ENCODE measurements at regions not wholly inside any gene's neighbourhood (a gene's known extent, or its start where the extent isn't known, plus 50 kb on each side); places are given as distances from the start of the nearest gene placed in this dataset.
"Not testable (repeated sequence)": the region's sequence is repeated elsewhere in the genome, so short reads cannot be mapped to it uniquely, and the experiment has no call there.

DNA sequence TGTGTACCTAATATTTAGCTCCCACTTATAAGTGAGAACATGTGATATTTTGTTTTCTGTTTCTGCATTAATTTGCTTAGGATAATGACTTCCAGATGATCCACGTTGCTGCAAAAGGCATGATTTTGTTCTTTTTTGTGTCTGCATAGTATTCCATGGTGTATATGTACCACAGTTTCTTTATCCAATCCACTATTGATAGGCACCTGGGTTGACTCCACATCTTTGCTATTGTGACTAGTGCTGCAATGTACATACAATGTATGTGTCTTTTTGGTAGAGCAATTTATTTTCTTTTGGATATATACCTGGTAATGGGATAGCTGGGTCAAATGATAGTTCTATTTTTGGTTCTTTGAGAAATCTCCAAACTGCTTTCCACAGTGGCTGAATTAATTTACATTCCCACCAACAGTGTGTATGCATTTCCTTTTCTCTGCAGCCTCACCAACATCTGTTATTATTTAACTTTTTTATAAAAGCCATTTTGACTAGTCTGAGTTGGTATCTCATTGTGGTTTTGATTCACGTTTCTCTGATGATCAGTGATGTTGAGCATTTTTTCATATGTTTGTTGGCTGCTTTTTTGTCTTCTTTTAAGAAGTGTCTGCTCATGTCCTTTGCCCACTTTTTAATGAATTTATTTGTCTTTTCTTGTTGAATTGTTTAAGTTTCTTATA is 102.8 kb upstream of the GAS1 start:
- DNase-seq = not testable (repeated sequence)

DNA sequence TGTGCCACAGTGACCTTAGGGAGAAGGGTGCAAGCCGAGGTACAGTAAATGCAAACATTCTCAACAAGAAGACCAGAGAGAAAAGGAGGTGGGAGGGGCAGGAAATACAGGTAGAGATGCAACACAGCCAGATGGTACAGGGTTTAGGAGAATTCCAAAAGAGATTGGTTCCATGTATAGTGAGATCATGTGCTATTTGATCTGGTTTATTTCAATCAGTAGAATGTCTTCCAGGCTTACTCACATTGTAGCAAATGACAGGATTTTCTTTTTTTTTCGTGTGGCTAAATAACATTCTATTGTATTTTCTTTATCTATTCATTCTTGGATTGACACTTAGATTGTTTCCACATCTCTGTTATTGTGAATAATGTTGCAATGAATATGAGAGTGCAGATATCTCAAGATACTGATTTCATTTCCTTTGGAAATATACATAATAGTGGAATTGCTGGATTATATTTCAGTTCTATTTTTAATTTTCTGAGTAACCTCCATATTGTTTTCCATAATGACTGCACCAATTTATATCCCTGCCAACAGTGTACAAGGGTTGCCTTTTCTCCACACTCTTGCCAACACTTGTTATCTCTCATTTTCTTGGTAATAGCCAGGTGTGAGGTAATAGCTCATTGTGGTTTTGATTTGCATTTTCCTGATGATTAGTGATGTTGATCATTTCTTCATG is 107.8 kb upstream of the GAS1 start:
- no peak for DNase-seq

DNA sequence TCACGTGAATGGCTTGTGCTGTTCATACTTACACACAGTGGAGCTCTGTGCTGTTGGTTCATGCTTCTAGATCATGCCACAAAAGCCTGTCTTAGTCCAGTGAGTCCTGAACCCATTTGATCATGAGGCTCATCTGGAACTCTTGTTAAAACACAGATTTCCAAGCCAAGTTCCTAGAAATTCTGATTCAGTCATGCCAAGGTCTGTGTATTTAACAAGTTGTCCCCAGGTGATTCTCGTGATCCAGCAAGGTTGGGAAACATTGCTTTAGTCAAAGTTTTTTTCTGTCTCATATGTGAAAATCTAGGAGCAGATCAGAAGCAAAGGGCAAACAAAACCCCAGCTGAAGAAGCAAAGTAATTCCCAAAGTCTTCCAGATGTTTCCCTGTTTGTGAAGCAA is 112.5 kb upstream of the GAS1 start:
- DNase-seq = no peak

DNA sequence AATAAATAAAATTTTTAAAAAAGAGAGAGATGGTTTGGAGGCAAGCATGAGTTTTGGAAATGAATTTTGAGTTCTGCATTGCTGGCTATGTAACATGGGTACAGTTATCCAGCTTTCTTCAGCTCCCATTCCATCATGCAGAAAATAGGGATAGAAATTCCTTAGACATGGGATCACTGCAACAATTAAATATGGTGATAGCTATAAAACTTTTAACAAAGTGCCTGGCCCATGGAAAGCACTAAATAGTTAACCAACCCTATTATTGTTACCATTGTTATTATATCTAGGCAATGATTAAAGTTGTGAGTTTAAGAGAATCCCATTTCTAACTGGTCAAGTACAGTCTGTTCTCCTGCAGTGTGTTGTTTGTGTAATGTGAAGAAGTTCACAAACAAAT is 115.4 kb upstream of the GAS1 start:
- no peak for DNase-seq

DNA sequence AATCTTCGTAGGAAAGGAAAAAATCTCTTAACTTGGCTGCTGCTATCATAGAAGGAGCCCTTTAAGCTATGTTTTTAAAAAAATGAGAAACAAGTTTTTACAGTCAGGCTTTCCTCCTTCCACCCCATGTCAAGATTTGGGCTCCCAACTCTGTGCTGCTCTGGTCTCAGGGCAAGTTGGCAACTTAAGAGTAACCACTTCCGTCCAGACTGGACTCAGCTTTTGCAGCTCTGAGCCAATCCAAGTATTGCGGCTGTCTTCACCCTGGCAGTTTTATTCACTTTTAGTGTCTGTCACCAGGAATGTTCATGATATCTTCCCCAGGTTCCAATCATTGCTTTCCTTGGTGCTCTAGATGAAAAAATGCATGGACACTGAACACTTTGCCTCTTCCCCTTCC is 115.9 kb upstream of the GAS1 start:
- DNase-seq = no peak

DNA sequence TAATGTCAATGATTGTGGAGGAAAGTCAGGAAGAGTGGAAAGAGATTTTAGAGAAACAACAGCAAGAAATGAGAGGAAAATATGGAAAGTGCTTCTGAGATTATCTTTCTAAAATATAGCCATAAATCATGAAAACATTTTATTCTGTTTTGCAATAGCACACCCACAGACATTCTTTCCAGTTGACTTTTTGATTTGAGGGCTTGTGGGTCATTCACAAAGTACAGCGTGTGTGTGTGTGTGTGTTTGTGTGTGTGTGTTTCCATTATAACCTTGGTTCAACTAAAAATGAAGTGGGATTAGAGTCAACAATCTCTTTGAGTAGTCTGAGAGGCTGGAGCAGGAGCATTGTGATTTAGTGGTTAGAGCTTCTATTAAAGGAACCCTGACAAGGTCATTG is 116.6 kb upstream of the GAS1 start:
- no peak for DNase-seq

DNA sequence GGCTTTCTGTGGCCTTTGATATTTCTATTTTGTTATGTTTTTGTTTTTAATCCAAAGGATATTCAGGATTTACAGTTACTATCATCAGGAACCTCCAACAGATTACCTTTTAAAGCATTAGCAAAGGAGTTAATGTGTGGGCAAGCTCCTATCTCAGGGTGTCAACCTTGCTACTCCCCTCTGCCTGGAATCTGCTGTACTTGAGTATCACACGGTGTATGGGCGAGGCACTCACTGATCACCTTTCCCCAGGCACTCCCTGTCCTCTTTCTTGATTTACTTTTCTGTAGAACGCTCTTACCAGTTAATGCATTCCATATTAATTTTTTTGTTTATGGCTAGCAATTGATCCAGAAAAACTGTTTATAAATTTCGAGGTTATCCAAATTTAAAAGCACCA is 117.0 kb upstream of the GAS1 start:
- DNase-seq = no peak

DNA sequence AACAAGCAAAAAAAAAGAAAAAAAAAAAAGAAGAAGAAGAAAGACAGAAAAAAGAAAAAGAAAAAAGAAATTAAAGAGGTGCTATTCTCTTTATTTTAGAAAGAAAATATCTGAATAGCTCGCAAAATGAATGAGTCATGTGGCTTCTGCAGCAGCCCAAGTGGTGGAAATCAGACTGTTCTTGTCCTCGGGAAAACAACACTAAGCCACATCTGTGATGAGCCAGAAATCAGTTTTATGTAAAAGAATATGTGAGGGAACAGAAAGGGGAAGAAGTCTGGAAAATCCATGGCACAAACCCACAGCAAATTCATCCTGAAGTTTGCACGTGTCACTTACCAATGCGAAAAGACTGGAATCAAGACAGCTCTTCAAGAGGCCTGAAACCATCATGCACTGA is 118.7 kb upstream of the GAS1 start:
- no peak for DNase-seq

DNA sequence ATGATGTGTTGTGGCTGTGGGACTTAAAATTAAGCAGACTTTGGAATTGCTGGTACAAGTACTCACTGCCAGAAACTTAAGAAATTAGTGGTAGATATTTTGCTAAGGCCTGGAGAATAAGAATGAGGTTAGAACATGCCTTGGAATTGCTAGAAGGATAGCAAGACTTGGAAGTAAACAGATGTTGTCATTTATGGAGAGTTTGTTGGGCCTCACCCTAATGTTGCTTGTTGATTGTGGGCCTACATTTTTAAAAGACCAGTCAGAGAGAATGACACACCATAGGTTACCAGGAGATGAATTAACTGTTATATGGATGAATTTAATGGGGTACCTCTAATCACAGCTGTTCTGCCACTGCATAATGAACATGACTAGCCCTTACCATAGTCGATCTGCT is 120.1 kb upstream of the GAS1 start:
- no peak for DNase-seq

DNA sequence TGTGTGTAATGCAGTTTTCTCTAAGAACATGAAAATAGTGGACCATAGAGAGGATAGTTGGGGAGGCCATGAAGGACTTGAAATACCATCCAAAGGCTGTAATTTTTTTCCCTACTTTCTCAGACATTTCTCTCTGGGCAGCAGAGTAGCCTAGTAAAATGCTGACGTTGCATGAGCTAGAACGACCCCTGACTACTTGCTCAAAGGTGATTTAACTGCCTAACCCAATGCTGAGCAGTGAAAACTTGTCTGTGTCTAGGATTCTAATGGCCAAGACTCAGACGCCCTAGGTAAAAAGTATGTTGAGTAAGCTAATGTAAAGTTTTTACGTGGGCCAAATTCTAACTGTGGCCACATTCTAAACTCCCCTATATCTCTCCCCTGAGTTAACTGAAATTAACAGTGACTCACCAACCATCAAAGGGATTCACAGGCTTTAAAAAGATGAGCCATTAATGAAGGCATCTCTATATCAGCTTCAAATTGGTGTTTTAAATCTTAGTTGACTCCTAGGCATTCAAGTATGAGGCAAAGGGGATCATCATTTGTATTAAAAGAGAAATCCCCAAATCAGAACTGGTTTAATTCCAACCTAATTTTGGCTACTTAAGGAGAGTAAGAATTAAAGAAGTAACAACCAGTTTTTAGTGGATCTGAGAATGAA is 121.0 kb upstream of the GAS1 start:
- DNase-seq = no peak

DNA sequence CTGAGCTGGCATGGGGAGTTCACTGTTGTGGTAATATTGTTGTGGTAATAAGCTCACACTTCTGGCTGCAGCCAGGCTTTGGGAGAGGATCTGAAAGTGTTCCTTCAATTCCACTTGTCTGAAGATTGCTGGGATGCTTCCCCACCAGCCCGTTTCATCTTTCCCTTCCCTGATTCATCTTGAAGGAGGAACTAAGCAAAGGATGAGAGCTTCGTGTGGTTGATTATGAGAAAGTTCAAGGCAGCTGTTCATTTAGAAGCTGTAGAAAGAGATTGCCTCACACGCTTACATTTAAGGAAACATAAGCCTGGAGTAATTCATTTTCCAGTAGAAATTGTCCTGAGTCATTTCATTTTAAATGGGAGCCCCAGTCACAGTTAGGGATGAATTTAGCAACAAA is 122.4 kb upstream of the GAS1 start:
- no peak for DNase-seq

DNA sequence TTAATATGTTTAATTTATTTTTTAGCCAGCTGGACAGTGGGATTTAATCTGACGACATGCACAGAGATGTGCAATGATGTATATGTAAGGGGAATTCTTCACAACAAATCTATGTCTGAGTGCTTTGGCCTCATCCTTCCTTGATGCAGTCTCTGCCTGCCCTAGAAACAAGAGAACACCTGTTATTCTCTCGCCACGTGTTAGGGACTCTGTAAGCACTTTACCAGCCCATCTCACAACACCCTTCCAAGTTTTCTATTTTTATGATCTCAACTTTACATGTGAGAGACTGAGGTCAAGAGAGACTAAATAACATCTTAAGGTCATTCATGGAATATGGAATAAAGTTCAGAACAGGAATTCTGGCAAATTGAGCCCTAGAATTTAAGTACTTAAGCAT is 123.0 kb upstream of the GAS1 start:
- DNase-seq = no peak

DNA sequence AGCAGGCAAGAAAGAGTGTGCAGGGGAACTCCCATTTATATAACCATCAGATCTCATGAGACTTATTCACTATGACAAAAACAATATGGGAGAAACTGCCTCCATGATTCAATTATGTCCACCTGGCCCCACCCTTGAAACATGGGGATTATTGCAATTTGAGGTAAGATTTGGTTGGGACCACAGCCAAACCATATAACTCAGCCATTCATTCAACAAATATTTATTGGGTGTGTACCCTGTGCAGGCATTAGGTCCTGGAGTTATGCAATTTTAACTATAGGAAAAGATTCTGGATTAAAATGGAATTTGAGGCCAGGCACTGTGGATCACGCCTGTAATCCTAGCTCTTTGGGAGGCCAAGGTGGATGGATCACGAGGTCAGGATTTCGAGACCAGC is 124.2 kb upstream of the GAS1 start:
- DNase-seq = no peak

DNA sequence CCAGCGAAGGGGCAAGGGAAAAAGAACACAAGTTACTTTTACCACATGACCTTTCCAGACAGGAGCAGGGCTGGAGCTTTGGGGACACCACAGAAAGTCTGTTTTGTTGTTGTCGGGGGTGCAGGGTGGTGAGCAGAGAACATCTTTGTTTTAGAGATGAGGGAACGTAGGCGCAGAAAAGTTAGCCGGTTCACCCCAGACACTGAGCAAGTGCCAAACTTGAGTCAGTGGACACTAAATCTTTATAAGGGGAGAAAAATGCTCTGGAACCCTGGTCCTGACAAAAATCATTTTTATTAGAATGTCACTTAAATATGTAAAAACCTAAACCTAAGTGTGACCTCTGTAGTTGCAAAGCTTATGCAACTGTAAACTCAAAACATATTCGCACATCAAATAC is 126.4 kb upstream of the GAS1 start:
- no peak for DNase-seq

DNA sequence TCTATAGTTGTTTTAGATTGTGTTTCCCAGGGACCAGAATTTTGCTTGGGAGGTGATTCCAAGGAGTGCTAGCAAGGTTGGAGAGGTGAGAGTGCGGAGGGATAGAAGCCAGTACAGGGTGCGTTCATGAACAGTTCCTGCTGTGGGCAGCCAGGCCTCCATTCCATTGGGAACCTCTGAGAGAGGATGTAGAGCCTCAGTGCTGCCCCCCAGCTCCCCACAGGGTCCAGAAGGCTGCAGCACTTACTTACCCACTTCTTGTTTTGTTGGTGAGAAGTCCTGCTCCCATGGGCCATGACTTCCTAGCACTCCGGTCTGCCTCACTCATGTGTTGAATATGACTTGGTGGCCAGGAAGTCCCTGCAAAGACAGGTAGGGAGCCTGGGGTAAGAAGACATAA is 128.2 kb upstream of the GAS1 start:
- DNase-seq = no peak

DNA sequence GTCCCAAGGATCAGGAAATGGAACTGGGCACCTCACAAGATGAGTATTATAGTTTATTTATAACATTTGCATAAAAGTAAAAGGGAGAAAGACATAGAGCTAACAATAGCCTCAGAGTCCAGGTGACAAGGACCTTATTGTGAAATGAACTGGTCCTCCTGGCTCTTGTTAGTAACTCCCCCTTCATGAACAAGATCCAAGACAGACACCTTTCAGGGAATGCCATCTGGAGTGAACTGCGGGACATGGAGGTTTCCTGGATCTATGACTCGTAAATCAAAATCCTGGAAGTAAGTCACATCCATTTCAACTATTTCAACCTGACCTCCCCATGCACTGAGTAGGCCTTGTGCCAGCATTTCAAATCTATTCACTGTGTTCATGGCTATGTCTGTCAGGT is 129.5 kb upstream of the GAS1 start:
- no peak for DNase-seq

DNA sequence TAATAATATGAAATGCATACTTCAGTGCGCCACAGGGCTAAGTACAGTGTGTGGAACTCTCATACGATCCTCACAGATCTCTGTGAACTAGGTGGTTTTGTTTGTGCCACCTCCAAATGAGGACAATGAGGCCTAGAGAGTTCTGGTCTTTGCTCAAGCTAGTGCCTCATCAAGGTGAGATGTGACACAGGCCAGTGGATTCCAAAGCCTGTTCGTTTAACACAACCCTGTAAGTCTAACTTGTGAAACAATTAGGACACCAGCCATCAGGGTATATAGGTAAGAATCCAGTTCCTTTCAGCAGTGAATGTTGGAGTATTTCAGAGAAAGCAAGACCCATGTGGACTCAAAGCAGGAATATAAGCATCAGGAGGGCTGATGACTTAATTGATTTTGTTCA is 130.7 kb upstream of the GAS1 start:
- no peak for DNase-seq

DNA sequence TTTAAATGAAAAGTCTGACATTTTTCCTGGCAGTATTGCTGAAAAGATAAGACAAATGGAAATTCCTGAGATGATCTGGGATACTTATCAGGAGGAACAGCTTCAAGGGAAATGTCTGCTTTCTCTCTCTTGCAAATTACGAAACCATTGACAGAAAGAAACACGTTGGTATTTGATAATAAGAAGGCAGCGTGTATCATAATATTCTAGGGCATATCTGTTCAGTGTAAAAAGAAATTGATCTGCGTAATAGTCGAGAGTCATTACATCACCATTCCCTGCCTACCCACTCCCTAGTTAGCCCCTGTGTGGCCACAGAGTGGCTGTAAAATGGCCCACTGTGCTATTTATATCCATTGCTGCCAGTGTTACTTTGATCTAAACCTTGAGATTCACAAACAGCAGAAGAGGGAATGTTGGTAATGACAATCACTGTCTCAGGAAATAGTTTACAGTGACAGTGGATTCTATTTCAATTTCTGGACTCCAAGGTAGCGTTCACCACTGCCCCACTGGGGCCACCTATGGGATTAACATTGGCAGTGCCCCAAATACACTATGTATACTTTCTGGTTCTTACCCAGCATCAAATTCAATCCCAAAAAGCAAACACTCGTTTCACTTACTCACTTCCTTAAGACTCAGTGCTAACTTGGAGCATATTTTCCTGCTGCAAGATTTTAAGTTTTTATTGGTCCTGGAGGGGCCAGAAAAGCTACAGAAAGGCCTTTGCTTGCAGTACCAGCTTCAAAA is 133.4 kb upstream of the GAS1 start:
- DNase-seq = no peak

DNA sequence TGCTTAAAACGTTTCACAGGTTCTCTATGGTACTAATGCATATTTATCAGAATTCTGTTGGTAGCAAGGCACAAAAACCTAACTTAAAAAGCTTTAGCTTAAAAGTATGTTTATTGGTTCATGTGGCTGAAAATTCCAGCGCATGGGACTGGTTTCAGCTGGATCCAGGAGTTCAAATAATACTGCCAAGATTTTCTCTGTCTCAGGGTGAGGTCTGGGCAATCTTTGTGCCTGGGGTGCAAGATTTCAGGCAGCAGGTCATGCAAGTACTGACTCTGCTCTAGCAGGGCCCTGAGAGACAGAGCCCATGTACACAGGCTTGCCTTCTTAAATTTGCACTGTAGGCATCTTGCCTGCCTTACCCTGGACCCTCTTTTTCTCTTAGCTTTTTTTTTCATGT is 134.2 kb upstream of the GAS1 start:
- DNase-seq = no peak

DNA sequence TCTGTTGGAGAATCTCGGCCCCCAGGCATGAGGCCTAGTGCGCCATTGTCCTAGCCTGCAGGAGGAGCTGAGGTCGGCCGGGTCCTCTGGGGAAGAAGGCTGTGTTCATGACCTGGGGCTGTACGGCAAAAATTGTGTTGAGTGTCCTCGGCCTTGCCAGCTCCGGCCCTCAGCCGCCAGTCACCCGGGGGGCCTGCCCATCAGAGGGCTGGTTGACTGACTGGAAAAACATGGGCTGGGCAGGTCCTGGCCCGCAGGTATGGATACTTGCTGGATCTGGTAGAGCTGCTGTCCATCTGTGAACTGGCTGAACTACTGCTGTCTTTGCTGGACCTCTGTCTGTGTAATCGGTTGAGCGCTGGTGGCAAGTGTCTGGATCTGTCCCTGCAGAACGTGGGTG is 136.7 kb upstream of the GAS1 start:
- DNase-seq = no peak

DNA sequence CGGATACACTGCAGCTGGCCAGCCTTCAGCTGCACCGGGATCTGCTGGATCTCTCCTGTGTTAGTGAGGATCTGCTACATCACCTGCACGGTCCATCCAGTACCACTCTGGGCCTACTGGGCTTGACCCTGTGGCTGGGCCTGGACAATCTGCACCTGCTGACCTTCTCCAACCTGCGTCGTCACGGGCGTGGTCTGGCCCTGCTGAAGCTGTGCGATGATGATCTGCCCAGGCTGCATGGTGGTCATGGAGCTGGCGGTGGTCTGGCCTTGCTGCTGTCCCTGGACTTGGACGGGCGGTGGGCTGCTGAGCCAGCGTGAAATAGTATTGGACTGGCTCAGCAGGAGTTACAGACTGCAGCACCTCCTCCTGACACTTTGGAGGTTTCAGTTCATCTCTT is 137.1 kb upstream of the GAS1 start:
- no peak for DNase-seq

DNA sequence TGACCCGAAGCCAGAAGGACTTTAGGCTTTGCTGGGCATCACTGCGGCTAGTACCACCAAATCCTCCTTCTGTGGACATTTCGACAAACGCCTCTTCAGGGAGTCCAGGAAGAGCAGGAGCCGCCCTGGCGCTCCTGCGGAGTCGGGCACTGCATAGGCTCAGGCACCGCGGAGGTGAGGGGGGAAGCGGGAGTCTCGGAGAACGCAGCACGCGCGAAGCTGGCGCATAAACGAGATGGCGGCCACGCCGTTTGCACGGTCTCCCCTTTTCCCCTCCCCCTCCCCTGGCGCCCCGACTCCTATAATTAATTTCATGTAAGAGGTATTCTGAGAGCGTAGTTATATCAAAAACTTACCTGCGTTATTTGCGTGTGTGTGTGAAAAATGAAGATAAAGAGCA is 137.8 kb upstream of the GAS1 start:
- DNase-seq = no peak

DNA sequence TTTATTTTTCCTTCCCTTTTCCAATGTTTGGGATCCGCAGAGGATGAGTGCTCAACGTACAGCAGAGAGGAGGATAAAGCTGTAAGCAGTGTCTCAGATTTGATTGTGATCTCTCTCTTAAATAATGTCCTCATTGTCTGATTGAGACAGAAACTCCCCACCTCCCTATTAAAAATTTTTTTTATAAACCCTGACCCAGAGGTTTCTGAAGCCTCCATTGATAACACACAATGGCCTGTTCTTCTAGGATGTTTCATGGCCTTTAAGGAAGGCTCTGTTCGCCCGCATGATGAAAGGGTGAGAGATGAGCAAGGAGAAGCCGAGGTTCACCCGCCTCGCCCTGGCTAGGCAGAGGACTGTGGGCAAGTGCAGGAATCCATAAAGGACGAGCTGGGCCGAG is 138.2 kb upstream of the GAS1 start:
- DNase-seq = no peak

All from CD4-positive, alpha-beta T cell treated with Interleukin-10 for 1 hour (primary cell).